ENCODE measurements at regions not wholly inside any gene's neighbourhood (a gene's known extent, or its start where the extent isn't known, plus 50 kb on each side); places are given as distances from the start of the nearest gene placed in this dataset.

GRCh38 chr2:62432407-62432806 lies 73.6 kb downstream of the TMEM17 start:
- TF ChIP-seq CTCF (IDR thresholded peaks at IDR 0.05; ENCODE audit: low read depth, low read length) = no peak
- ChIA-PET POLR2A (no interaction called here), CTCF (no interaction called here)
- peaks cover 12% of the 10 kb centered on the region for H3K27me3 ChIP-seq (ENCODE audit: control insufficient read depth, insufficient read depth, low read length)
- no peak overlapping the region for H3K4me3 ChIP-seq (ENCODE audit: low read depth, low read length)
- DNase-seq (ENCODE audit: low read depth, low spot score) = no peak
- peaks cover 5% of the 10 kb centered on the region for H3K9me3 ChIP-seq (ENCODE audit: control insufficient read depth, insufficient read depth, low read length)
- H3K27ac ChIP-seq (ENCODE audit: low read depth, low read length) = no peak overlapping the region

- ChIA-PET POLR2A (no interaction called here), CTCF (no interaction called here)
- DNase-seq (ENCODE audit: low read depth, low spot score) = no peak
- TF ChIP-seq CTCF (IDR thresholded peaks at IDR 0.05; ENCODE audit: low read depth, low read length) = no peak
- peaks cover 5% of the 10 kb centered on the region for H3K9me3 ChIP-seq (ENCODE audit: control insufficient read depth, insufficient read depth, low read length)
- no peak overlapping the region for H3K27ac ChIP-seq (ENCODE audit: low read depth, low read length)
- no peak overlapping the region for H3K4me3 ChIP-seq (ENCODE audit: low read depth, low read length)
- H3K27me3 ChIP-seq (ENCODE audit: control insufficient read depth, insufficient read depth, low read length) = peaks cover 6% of the 10 kb centered on the region
These were observed 74.5 kb downstream of the TMEM17 start for GRCh38 chr2:62431512-62431911.

- Histone ChIP-seq H3K9me3 (ENCODE audit: control insufficient read depth, insufficient read depth, low read length) (peaks cover 5% of the 10 kb centered on the region), H3K4me3 (ENCODE audit: low read depth, low read length) (no peak overlapping the region), H3K27me3 (ENCODE audit: control insufficient read depth, insufficient read depth, low read length) (peaks cover 2% of the 10 kb centered on the region), H3K27ac (ENCODE audit: low read depth, low read length) (no peak overlapping the region)
- ChIA-PET POLR2A (no interaction called here), CTCF (no interaction called here)
- TF ChIP-seq CTCF (IDR thresholded peaks at IDR 0.05; ENCODE audit: low read depth, low read length) = no peak
- DNase-seq (ENCODE audit: low read depth, low spot score) = no peak
These were observed 75.8 kb downstream of the TMEM17 start for GRCh38 chr2:62430146-62430545.

GRCh38 chr2:62427146-62427545 lies 78.8 kb downstream of the TMEM17 start:
- Histone ChIP-seq H3K27me3 (ENCODE audit: control insufficient read depth, insufficient read depth, low read length) (peaks cover 2% of the 10 kb centered on the region), H3K4me3 (ENCODE audit: low read depth, low read length) (no peak overlapping the region), H3K27ac (ENCODE audit: low read depth, low read length) (no peak overlapping the region), H3K9me3 (ENCODE audit: control insufficient read depth, insufficient read depth, low read length) (no peaks in the 10 kb centered on the region)
- POLR2A ChIA-PET = no interaction called here
- DNase-seq (ENCODE audit: low read depth, low spot score) = no peak
- no peak for TF ChIP-seq CTCF (IDR thresholded peaks at IDR 0.05; ENCODE audit: low read depth, low read length)
- CTCF ChIA-PET = no interaction called here

- ChIA-PET CTCF (no interaction called here), POLR2A (no interaction called here)
- H3K4me3 ChIP-seq (ENCODE audit: low read depth, low read length) = no peak overlapping the region
- H3K27me3 ChIP-seq (ENCODE audit: control insufficient read depth, insufficient read depth, low read length) = peaks cover 2% of the 10 kb centered on the region
- H3K27ac ChIP-seq (ENCODE audit: low read depth, low read length) = no peak overlapping the region
- no peak for DNase-seq (ENCODE audit: low read depth, low spot score)
- H3K9me3 ChIP-seq (ENCODE audit: control insufficient read depth, insufficient read depth, low read length) = no peaks in the 10 kb centered on the region
- no peak for TF ChIP-seq CTCF (IDR thresholded peaks at IDR 0.05; ENCODE audit: low read depth, low read length)
These were observed 79.7 kb downstream of the TMEM17 start for GRCh38 chr2:62426154-62426912.

Data from AG04450 (cell line).